NCI-H187 (cell line): ENCODE measurements at regions not wholly inside any gene's neighbourhood (a gene's known extent, or its start where the extent isn't known, plus 50 kb on each side); places are given as distances from the start of the nearest gene placed in this dataset.

Experiments
- DNase-seq, 2 experiments: peaks; one replicate each; lab custom pipeline; 2025; lab: John Stamatoyannopoulos, UW

DNA sequence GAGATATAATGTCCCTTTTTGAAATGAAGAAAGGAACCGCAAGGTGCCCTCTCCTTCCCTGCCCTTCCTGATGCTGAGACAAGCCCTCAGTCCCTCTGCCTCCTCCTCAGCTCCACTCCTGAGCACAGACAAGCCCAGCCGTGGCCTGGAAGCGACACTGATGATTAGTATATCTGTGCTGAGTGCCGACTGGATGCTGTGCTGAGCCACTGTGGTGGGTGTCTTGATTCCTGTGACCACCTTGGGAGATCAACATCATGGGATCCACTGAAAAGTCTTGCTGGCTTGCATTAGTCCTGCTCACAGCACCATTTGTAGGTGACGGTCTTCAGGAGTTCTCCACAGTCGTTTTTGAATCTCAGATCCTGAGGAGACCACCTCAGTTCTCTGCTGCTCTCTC, 59.5 kb upstream of the HGFAC start:
- DNase-seq = no peak

DNA sequence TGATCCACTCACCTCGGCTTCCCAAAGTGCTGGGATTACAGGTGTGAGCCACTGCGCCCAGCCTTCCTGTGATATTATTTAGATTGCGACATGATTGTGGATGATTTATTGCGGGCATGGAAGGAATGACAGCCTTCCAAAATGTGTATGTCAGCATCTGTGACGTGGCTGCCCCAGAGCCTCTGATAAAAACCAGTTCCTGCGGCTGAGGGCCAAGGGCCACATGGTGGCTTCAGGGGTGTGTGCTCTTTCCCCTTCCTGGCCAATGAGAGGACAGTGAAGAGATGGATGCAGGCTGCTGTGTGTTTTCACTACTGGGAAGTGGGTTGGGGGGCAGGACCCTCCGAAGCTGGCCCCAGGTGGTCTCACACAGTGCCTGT, 57.4 kb upstream of the HGFAC start:
- DNase-seq = no peak

DNA sequence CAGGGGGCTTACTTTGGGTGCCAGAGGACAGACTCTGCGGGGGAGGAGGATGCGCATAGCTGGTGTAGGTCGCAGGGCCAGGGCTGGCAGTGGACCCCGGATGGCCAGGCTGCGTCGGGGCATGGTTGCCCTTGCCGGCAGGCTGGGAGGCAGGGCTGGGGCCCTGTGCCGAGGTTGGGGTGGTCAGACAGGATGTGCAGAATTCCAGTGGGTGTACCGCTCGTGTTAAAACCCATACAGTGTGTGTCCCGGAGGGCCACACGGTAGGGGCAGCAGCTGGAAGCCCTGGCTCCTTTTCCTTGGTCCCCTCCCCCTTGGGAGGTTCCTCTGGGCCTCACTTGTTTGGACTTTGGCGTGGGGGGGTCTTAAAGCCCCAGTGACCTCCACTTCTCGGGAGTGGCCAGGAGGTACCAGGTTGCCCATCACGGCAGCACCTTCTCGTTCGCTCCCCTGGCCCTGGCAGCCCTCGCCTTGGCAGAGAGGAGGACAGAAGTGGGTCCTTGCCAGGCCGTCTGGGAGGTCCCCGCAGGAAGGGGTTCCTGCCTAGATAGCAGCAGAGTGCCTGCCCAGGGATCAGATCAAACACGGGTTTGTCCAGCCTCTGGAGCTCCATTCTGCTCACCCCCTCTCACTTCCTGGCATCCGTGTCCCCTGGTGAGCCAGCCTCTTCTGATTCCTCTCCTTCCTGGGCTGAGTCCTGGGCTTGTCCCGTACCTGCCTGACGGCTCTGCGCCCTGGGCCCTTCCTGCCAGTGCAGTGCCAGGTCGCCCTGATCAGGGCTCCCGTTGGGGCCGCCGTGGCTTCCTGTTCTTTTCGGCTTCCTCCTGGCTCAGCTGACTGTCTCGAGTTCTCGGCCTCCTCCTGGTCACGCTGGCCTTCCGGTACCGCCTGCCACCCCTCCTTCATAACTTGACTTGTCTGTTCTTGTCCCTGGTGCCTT, 56.7 kb upstream of the HGFAC start:
- no peak for DNase-seq

DNA sequence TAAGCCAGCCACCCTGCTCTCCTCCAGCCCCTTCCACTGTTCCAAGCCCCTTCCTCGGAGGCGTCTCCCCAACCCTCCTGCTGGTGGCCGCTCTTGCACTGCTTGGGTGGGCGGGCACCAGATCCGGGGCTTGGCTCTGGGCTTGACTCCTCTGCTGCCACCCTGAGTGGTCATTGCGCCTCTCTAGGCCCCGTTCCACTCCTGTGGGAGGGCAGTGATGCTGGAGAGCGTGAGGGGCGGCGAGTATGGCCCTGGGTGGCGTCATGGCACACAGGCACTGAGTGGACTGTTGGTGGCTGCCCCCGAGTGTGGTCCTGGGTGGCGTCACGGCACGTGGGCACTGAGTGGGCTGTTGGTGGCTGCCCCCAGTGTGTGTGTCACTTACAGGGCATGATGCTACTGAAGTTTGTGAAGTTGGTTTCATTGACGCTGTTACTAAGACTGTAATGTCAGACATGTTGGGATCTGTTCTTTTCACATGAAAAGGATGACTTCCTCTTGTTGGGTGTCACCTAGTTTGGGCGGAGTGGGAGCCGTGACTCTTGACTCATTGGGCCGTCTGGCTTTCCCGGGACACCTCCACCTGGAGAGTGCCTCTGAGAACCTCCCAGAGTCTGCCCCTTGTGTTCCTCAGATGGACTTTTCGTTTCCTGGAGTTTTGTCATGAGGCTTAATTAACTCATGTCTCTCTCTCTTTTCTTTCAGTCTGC, 55.9 kb upstream of the HGFAC start:
- DNase-seq = no peak

DNA sequence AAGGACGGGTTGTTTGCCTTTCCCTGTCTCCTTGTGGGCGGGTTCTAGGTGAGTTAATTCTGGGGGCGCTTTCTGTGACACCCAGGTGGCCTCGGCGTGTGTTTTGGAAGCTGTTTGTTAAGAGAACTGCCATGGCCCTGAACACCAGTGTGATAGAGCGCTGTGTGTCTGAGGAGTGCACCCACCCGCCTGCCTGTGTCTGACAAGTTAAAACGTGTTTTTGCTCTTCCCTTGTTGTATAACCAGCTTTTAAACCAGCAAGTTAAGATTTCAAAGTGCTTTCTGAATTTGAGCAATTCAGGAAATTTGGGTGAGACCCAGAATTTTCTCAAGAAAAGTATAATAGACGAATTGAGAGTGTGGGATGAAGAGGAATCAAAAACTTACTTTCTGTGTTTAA, 55.2 kb upstream of the HGFAC start:
- DNase-seq = no peak

DNA sequence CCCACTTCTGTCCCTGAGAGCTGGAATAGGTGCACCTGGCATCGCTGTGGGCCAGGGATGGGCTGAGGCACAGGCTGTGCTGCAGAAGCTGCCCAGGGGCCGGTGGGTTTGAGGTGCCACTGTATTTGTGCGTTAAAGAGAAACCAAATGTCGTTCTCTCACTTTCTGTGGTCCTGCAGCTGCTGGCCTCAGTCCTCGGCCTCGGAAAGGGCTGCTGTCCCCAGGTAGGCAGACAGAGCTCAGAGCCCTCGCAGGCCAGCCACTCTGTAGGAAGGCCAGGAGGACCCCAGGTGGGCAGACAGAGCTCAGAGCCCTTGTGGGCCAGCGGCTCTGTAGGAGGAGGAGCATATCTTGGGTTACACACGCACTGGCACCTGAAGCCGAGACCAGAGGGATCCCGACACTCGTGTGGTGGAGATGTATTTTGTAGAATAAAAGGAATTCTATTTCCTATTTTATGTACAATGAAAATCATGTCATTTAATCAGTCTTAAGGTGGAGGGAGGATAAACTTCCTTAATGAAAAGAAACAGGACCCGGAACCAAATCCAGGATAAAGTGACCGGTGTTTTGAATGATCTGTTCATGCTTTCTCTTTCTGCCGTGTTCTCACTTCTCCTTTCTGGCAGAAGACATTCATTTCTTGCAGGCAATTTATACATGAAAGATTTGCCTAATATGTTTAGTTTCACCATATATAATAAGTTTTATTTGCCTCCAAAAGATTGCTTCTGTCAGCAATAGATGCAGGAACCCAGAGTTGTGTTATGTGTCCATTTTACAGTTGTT, 54.4 kb upstream of the HGFAC start:
- peak in 1 of 2 experiments; percentile 30 for DNase-seq

DNA sequence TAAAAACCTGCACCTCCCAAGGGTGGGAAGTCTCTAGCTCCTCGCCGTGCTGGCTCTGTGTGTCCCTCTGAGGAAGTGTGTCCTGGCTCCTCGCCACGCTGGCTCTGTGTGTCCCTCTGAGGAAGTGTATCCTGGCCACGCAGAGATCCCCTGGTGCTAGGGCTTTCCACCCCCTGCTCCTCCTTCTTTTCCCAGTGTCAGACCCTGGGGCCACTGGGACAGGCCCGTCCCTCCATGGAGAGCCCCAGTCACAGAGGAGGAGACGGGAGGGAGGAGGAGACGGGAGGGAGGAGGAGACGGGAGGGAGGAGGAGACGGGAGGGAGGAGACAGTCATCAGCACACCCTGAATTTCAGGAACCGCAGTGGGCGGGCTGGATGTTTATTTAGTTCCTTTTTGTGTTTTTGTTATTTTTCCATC, 53.8 kb upstream of the HGFAC start:
- DNase-seq = no peak

DNA sequence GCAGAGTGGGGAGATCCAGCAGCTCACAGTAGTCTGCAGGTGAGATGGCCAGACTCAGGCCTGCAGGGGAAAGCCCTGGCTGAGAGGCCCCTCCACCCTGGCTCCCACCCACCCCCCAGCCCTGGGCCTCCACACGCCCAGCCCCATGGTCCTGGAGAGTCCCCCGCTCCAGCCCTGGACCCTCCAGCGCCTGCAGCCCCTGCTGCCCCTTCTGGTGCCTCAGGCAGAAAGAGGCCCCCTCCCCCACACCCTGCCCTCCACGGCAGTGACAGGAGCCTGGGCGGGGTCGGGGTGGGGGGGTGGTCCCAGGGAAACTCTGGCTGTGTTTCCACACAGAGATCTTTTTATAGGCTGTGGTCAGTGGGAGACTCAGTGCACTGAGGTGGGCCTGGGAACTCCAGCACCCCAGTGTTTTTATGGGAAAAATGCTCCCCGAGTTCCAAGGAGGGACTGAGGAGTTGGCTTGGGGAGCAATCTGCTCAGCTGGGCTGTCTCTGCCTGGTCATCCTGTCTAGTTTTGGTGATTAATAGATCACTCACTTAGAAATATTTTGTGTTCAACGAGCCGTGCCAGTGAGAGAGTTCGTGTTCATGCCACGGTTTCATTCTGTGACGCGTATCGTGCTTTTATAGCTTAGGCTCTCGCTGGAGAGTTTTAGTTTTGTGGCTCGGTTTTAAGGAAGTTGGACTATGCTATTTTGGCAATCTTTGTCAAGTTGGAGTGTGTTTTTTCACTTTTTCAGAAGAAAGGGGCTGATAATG, 53.1 kb upstream of the HGFAC start:
- no peak for DNase-seq

DNA sequence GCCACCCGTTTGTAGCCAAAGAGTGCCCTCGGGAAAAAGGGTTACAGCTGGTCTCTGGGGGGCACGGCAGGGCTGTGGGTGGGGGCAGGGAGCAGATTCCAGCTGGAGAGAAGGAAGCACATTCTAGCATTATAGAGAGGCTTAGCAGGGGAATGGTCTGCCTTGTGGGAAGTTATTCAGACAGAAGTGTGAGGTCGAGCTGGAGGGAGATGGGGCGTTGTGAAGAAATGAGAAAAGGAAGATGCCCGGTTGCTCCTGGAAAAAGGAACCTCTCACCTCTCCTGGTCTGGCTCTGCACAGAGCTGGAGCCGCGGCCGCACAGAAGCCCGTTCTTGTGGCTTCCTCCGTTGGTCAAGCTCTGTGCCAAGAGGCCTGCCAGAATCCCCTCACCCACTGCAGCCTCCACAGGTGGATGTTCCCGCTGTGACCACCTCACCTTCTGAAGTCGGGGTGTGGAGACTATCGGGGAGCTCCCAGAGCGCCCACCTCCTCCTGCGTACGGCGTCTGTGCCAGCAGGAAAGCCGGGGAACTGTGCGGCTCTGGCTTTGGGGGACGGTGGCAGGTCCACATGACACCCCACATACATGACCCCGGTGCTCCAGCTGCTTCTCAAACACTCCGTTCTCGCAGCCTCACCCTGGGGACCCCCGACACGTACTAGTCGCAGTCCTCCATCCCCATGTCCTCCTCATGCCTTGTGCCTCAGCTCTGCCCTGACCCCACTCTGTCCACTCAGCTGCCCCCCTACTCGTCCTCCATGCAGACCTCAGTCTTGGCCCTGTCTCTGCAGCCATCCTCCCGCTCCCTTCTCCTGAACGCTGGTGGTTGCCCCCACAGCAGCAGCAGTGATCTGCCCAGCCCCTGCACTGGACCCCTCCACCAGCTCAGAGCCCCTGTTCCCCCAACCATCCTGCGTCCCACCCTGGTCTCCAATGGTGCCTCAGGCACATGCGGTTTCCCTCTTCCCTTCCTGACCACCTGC, 52.2 kb upstream of the HGFAC start:
- DNase-seq = no peak

DNA sequence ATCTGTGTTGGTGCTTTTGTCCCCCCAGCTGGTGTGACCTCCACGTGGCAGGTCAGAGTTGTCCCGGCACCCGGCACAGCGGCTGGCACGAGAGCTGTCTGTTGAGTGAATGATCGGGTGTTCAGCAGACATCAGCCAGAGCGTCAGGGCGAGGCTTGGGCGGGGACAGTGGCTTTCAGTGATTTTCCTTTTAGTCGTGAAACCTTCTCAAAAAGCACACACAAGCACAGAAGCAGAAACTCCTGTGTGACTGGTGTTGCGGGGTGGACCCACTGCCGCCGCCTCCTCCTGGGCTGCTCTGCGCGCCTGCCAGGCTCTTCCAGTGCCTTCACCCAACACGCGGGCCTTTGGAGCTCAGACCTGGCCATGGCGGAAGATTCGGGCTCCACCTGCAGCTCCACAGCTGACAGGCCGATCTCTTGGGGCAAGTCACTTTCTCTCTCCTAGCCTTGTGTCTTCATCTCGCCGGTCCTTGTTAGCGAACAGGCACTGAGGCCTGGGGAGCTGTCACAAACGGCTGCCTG, 51.4 kb upstream of the HGFAC start:
- DNase-seq = no peak

DNA sequence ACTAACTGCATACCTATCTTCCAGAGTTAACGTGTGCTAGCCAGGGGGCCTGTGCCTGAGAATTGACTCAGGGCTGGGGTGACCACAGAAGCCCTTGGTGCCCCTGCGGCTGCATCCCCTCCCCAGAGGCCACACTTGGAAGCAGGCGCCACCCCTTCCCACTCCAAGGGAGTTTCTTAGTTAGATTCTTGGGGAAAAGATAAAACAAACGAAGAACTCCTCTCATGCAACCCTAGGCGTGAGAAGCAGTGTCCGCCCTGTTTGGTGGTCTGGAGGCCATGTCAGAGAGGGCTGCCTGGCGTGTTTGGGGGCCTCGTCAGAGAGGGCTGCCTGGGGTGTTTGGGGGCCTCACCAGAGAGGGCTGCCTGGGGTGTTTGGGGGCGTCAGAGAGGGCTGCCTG, 50.3 kb upstream of the HGFAC start:
- no peak for DNase-seq
